ENCODE measurements at regions not wholly inside any gene's neighbourhood (a gene's known extent, or its start where the extent isn't known, plus 50 kb on each side); places are given as distances from the start of the nearest gene placed in this dataset.

GRCh38 chr5:145228564-145228963 lies 606.6 kb downstream of the PRELID2 start:
- TF ChIP-seq CTCF (IDR thresholded peaks at IDR 0.05) (no peak), ZFX (IDR thresholded peaks at IDR 0.05; ENCODE audit: borderline replicate concordance) (no peak)
- H3K27ac ChIP-seq: no peak overlapping the region

DNA sequence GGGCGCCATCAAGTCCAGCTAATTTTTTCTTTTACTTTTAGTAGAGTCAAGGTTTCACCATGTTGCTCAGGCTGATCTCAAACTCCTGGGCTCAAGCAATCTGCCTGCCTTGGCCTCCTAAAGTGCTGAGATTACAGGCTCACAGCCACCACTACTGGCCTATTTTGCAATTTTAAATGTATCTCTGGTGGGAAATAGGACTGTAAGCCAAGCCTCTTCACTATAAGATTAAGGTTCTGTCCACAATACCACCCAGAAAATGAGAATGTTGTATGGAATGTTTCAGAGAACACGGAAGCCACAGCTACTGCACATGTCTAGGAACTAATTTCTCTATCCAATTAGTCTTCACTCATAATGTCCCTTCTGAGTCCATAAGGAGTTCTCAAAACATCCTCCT lies 607.3 kb downstream of the PRELID2 start:
- no peak for TF ChIP-seq CTCF (IDR thresholded peaks at IDR 0.05)
- no peak overlapping the region for H3K27ac ChIP-seq

DNA sequence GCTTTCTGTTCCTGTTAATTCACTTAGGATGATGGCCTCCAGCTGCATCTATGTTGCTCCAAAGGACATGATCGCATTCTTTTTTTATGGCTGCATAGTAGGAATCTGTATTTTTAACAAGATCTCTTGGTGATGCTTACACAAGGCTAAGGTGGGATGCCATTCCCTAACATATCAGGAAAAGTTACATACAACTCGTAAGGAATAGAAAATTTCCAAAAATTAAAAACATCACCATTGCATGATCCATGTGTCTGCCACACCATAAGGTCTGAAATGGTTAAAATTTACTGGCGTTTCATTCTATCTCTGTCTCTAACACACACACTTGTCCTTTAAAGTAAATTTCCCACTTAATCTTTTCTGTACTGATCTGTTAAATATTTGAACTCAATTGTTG lies 608.4 kb downstream of the PRELID2 start:
- no peak for TF ChIP-seq CTCF (IDR thresholded peaks at IDR 0.05)
- TF ChIP-seq ZFX (IDR thresholded peaks at IDR 0.05; ENCODE audit: borderline replicate concordance): no peak
- no peak overlapping the region for H3K27ac ChIP-seq

DNA sequence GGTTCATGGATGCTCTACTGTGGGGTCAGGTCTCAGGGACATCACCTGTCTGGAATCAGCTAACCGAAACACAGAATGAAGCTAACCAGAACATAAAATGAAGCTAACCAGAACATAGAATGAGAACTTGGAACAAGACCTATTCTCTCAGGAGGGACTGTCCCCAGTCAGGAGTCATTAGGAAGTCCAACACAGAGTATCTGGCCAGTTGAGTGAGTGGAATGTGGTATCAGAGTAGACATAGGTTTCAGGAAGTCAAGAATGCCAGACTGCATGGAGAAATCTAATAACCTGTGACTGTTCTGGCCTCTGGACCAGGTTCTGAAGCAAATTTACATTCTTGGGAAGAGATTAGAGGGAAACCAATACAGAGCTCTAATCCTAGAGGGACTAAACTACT lies 609.6 kb downstream of the PRELID2 start:
- no peak overlapping the region for H3K27ac ChIP-seq
- TF ChIP-seq ZFX (IDR thresholded peaks at IDR 0.05; ENCODE audit: borderline replicate concordance) (no peak), CTCF (IDR thresholded peaks at IDR 0.05) (no peak)

DNA sequence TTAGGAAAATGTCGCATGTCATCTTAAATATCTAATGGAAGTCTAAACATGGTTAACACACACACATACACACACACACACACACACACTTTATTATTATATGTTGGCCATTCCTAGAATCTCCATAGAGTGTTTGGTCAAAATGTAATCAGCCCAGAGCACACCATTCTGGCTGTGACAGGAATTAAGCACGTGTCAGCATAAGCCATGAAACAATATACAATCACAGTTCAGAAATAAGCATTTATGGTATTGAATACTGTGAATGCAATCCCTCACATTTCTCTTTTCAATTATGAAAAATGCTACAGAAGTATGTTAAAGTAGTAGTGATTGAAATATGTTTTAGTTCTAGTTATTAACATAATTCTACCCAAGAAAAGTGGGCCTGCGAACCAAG lies 611.6 kb downstream of the PRELID2 start:
- H3K27ac ChIP-seq: no peak overlapping the region
- TF ChIP-seq CTCF (IDR thresholded peaks at IDR 0.05) (no peak), ZFX (IDR thresholded peaks at IDR 0.05; ENCODE audit: borderline replicate concordance) (no peak)

- H3K27ac ChIP-seq: no peak overlapping the region
- no peak for TF ChIP-seq CTCF (IDR thresholded peaks at IDR 0.05)
- TF ChIP-seq ZFX (IDR thresholded peaks at IDR 0.05; ENCODE audit: borderline replicate concordance): no peak
These were observed 612.5 kb downstream of the PRELID2 start for GRCh38 chr5:145222622-145223021.

DNA sequence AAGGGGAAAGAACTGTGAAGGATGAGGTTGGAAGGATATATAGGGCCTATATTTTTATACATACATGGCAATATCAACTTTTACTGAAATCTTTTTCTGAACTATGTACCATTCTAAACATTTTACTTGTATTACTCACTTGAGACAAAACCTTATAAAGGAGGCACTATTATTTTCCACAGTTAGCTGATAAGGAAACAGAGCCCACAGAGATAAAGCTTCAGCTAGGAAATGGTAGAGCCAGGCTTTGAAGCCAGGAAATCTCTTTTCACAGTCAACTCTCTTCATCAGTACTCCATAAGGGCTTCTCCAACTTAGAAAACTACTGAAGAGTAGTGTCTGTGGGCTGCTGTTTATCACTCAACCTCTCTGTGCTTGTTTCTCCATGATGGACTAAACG lies 613.7 kb downstream of the PRELID2 start:
- no peak overlapping the region for H3K27ac ChIP-seq
- TF ChIP-seq CTCF (IDR thresholded peaks at IDR 0.05) (no peak), ZFX (IDR thresholded peaks at IDR 0.05; ENCODE audit: borderline replicate concordance) (no peak)

Data from 22Rv1 (cell line).